PC-9 (cell line): ENCODE measurements at regions not wholly inside any gene's neighbourhood (a gene's known extent, or its start where the extent isn't known, plus 50 kb on each side); places are given as distances from the start of the nearest gene placed in this dataset.

Experiments used
- CTCF ChIP-seq: fragments of 200-600 bp; sonication (generic); conservative IDR thresholded peaks from 2 replicates; pipeline ENCODE4 v1.6.1; 2017; ENCODE audit warnings: mixed run types, antibody characterized with exemption, mild to moderate bottlenecking, moderate library complexity
- EZH2 ChIP-seq: fragments of 200-600 bp; sonication (generic); IDR thresholded peaks from 2 replicates; pipeline ENCODE4 v1.8.0; 2017; ENCODE audit warnings: antibody characterized with exemption, low read depth

- TF ChIP-seq EZH2 (no peak), CTCF (no peak)
Observed at GRCh38 chr1:4081806-4082711, 182.0 kb upstream of the C1orf174 start.
